Liver (tissue), 8 donors: ENCODE measurements at regions not wholly inside any gene's neighbourhood (a gene's known extent, or its start where the extent isn't known, plus 50 kb on each side); places are given as distances from the start of the nearest gene placed in this dataset.

Source experiments
- DNase-seq: peaks from one replicate; pipeline ENCODE4 v3.0.0-alpha.2; 2017; ENCODE audit warnings: low spot score
- H3K27ac ChIP-seq, 2 donors: one replicate each; pipeline ENCODE4 v1.7.0; 2013; ENCODE audit warnings: inconsistent platforms in 2 of 2, low read length in 2 of 2, control low read depth in 1 of 2, low read depth in 1 of 2, mild to moderate bottlenecking in 1 of 2
- H3K27me3 ChIP-seq, 4 donors: one replicate each; pipeline versions ENCODE4 v1.6.1 to v1.7.0; 2013; ENCODE audit warnings: low read length in 3 of 4, inconsistent platforms in 1 of 4, mild to moderate bottlenecking in 1 of 4, moderate library complexity in 1 of 4; ENCODE audit not compliant: control insufficient read depth in 4 of 4, insufficient read depth in 4 of 4
- H3K36me3 ChIP-seq, 4 donors: one replicate each; pipeline versions ENCODE4 v1.6.1 to v1.7.0; 2013; ENCODE audit warnings: low read length in 3 of 4, mild to moderate bottlenecking in 3 of 4, low read depth in 1 of 4, moderate library complexity in 1 of 4; ENCODE audit not compliant: control insufficient read depth in 4 of 4, insufficient read depth in 3 of 4
- H3K4me1 ChIP-seq, 4 donors: one replicate each; pipeline versions ENCODE4 v1.6.1 to v1.7.0; 2013; ENCODE audit warnings: low read length in 3 of 4, mild to moderate bottlenecking in 3 of 4, moderate library complexity in 1 of 4; ENCODE audit not compliant: control insufficient read depth in 4 of 4, insufficient read depth in 4 of 4
- H3K4me3 ChIP-seq, 3 donors: one replicate each; pipeline versions ENCODE4 v1.6.1 to v1.7.0; 2013; ENCODE audit warnings: low read length in 3 of 3, control low read depth in 1 of 3, low read depth in 1 of 3, mild to moderate bottlenecking in 1 of 3
- H3K9ac ChIP-seq, 2 donors: one replicate each; pipeline ENCODE4 v1.7.0; 2013; ENCODE audit warnings: low read length in 2 of 2, mild to moderate bottlenecking in 2 of 2, moderate library complexity in 2 of 2, control low read depth in 1 of 2, low read depth in 1 of 2
- H3K9me3 ChIP-seq, 4 donors: one replicate each; pipeline versions ENCODE4 v1.6.1 to v1.7.0; 2013; ENCODE audit warnings: low read length in 3 of 4; ENCODE audit not compliant: control insufficient read depth in 4 of 4
- ATF3 ChIP-seq: IDR thresholded peaks from 2 replicates; pipeline ENCODE4 v1.6.1; 2016; ENCODE audit warnings: antibody characterized with exemption
- CTCF ChIP-seq: fragments of 150-350 bp; IDR thresholded peaks from 2 replicates; pipeline ENCODE4 v1.5.1; 2017; ENCODE audit warnings: improper control_type of control experiment, low read depth, low read length; ENCODE audit not compliant: missing input control
- FOXA1 ChIP-seq: IDR thresholded peaks from 2 replicates; pipeline ENCODE4 v1.6.1; 2016; ENCODE audit warnings: antibody characterized with exemption
- HNF4G ChIP-seq: IDR thresholded peaks from 2 replicates; pipeline ENCODE4 v1.6.1; 2016; ENCODE audit warnings: antibody characterized with exemption
- JUND ChIP-seq, 2 donors: IDR thresholded peaks; 2 replicates each; pipeline ENCODE4 v1.6.1; 2016; ENCODE audit warnings: antibody characterized with exemption in 2 of 2
- RAD21 ChIP-seq, 2 donors: IDR thresholded peaks; 2 replicates each; pipeline ENCODE4 v1.6.1; 2016; ENCODE audit warnings: antibody characterized with exemption in 2 of 2, mild to moderate bottlenecking in 2 of 2
- REST ChIP-seq: IDR thresholded peaks from 2 replicates; pipeline ENCODE4 v1.6.1; 2016; ENCODE audit warnings: antibody characterized with exemption, mild to moderate bottlenecking
- RXRA ChIP-seq, 2 donors: IDR thresholded peaks; 2 replicates each; pipeline ENCODE4 v1.6.1; 2017 to 2018; ENCODE audit warnings: antibody characterized with exemption in 2 of 2, mild to moderate bottlenecking in 1 of 2
- SP1 ChIP-seq: IDR thresholded peaks from 2 replicates; pipeline ENCODE4 v1.6.1; 2018; ENCODE audit warnings: antibody characterized with exemption, mild to moderate bottlenecking
- TAF1 ChIP-seq: conservative IDR thresholded peaks from 2 replicates; pipeline ENCODE4 v1.6.1; 2016; ENCODE audit warnings: antibody characterized with exemption, mild to moderate bottlenecking
- YY1 ChIP-seq: IDR thresholded peaks from 2 replicates; pipeline ENCODE4 v1.6.1; 2016; ENCODE audit warnings: antibody characterized with exemption, mild to moderate bottlenecking
- ZBTB33 ChIP-seq: IDR thresholded peaks from 2 replicates; pipeline ENCODE4 v1.6.1; 2016; ENCODE audit warnings: antibody characterized with exemption
- WGBS: extraction: QIAGEN DNeasy Blood & Tissue Kit; methylation state at CpG from one replicate; pipeline ENCODE4 v1.1.7; 2013; 5-methylcytosine and 5-hydroxymethylcytosine counted together
- donor health status: healthy.
- donor health status: healthy.
- donor health status: healthy.
- donor health status: healthy.
- donor health status: healthy.

- H3K9me3 ChIP-seq: peaks cover 0 to 11% (median 4%) of the 10 kb centered on the region in 4 donors
- DNase-seq: no peak
Measured at GRCh38 chr3:132983143-132983770, 54.9 kb upstream of the TMEM108 start.

GRCh38 chr3:132981719-132982118 is 56.5 kb upstream of the TMEM108 start:
- Histone ChIP-seq H3K9me3 (peaks cover 0 to 11% (median 4%) of the 10 kb centered on the region in 4 donors), H3K27ac (no peak overlapping the region), H3K36me3 (no peaks in the 10 kb centered on the region), H3K9ac (no peak overlapping the region), H3K4me1 (no peaks in the 10 kb centered on the region), H3K4me3 (no peak overlapping the region), H3K27me3 (peaks cover 0 to 7% (median 0%) of the 10 kb centered on the region in 4 donors)
- 84% methylated on average over 1 of the region's 1 CpG for WGBS
- DNase-seq: no peak
- TF ChIP-seq YY1: no peak
- no peak for TF ChIP-seq ATF3
- TF ChIP-seq JUND (IDR thresholded peaks at IDR 0.05): no peak
- no peak for TF ChIP-seq ZBTB33
- TF ChIP-seq RAD21 (IDR thresholded peaks at IDR 0.05): no peak
- TF ChIP-seq REST: no peak
- TF ChIP-seq SP1: no peak
- no peak for TF ChIP-seq TAF1
- TF ChIP-seq HNF4G: no peak
- TF ChIP-seq CTCF: no peak
- no peak for TF ChIP-seq RXRA (IDR thresholded peaks at IDR 0.05)
- no peak for TF ChIP-seq FOXA1

More at GRCh38 chr3:132983143-132983770, 54.9 kb upstream of the TMEM108 start:
- WGBS: 50% methylated on average over 1 of the region's 1 CpG
- TF ChIP-seq CTCF: no peak
- peaks cover 0 to 4% (median 0%) of the 10 kb centered on the region in 4 donors for H3K27me3 ChIP-seq
- H3K9ac ChIP-seq: no peak overlapping the region
- no peak overlapping the region for H3K27ac ChIP-seq
- H3K4me1 ChIP-seq: no peaks in the 10 kb centered on the region
- no peaks in the 10 kb centered on the region for H3K36me3 ChIP-seq
- H3K4me3 ChIP-seq: no peak overlapping the region
